H9 (cell line): ENCODE measurements at regions not wholly inside any gene's neighbourhood (a gene's known extent, or its start where the extent isn't known, plus 50 kb on each side); places are given as distances from the start of the nearest gene placed in this dataset.

Experiments used
- DNase-seq: peaks from one replicate; pipeline ENCODE4 v3.0.0-alpha.2; 2017
- H2AFZ ChIP-seq: one replicate; pipeline ENCODE4 v1.6.1; 2013; ENCODE audit warnings: mild to moderate bottlenecking, low read length, control low read depth, moderate library complexity
- H2AK5ac ChIP-seq: 2 replicates; pipeline ENCODE4 v1.6.1; 2013; ENCODE audit warnings: low read length, control low read depth, mixed read lengths; ENCODE audit not compliant: insufficient read length
- H2BK120ac ChIP-seq: one replicate; pipeline ENCODE4 v1.6.1; 2013; ENCODE audit warnings: low read depth, mild to moderate bottlenecking, low read length, control low read depth, inconsistent platforms; ENCODE audit not compliant: poor library complexity, severe bottlenecking
- H2BK12ac ChIP-seq: 2 replicates; pipeline ENCODE4 v1.6.1; 2013; ENCODE audit warnings: low read length, control low read depth, mixed read lengths, low read depth; ENCODE audit not compliant: insufficient read length
- H2BK15ac ChIP-seq: 2 replicates; pipeline ENCODE4 v1.6.1; 2013; ENCODE audit warnings: low read depth, low read length, control low read depth
- H2BK20ac ChIP-seq: one replicate; pipeline ENCODE4 v1.6.1; 2013; ENCODE audit warnings: low read depth, mild to moderate bottlenecking, low read length, control low read depth, inconsistent platforms; ENCODE audit not compliant: poor library complexity, severe bottlenecking
- H2BK5ac ChIP-seq: 2 replicates; pipeline ENCODE4 v1.6.1; 2013; ENCODE audit warnings: low read length, control low read depth, mixed read lengths; ENCODE audit not compliant: insufficient read length
- H3K14ac ChIP-seq: 2 replicates; pipeline ENCODE4 v1.6.1; 2013; ENCODE audit warnings: low read length, control low read depth; ENCODE audit not compliant: insufficient read depth
- H3K18ac ChIP-seq: 2 replicates; pipeline ENCODE4 v1.6.1; 2013; ENCODE audit warnings: low read depth, mild to moderate bottlenecking, mixed read lengths, low read length, control low read depth; ENCODE audit not compliant: insufficient read length
- H3K23ac ChIP-seq: 2 replicates; pipeline ENCODE4 v1.6.1; 2013; ENCODE audit warnings: low read length, control low read depth, mixed read lengths, low read depth; ENCODE audit not compliant: insufficient read length
- H3K23me2 ChIP-seq: 2 replicates; pipeline ENCODE4 v1.6.1; 2013; ENCODE audit warnings: low read depth, mild to moderate bottlenecking, mixed read lengths, low read length, control low read depth; ENCODE audit not compliant: insufficient read length, poor library complexity, severe bottlenecking
- H3K27ac ChIP-seq: 2 replicates; pipeline ENCODE4 v1.5.1; 2013; ENCODE audit warnings: low read length, control low read depth, mixed read lengths, low read depth; ENCODE audit not compliant: insufficient read length
- H3K27me3 ChIP-seq: 2 replicates; pipeline ENCODE4 v1.6.1; 2013; ENCODE audit warnings: low read length, control low read depth, inconsistent platforms; ENCODE audit not compliant: insufficient read depth
- H3K4ac ChIP-seq: 2 replicates; pipeline ENCODE4 v1.6.1; 2013; ENCODE audit warnings: low read depth, mild to moderate bottlenecking, control low read depth, inconsistent platforms, low read length, moderate library complexity
- H3K4me1 ChIP-seq: 2 replicates; pipeline ENCODE4 v1.6.1; 2013; ENCODE audit warnings: low read length, control low read depth, inconsistent platforms; ENCODE audit not compliant: insufficient read depth
- H3K4me2 ChIP-seq: 2 replicates; pipeline ENCODE4 v1.6.1; 2013; ENCODE audit warnings: low read length, control low read depth, mixed read lengths; ENCODE audit not compliant: insufficient read length, insufficient read depth
- H3K56ac ChIP-seq: 2 replicates; pipeline ENCODE4 v1.6.1; 2013; ENCODE audit warnings: low read depth, mild to moderate bottlenecking, mixed read lengths, low read length, control low read depth; ENCODE audit not compliant: insufficient read length
- H3K79me1 ChIP-seq: 2 replicates; pipeline ENCODE4 v1.6.1; 2013; ENCODE audit warnings: low read depth, mild to moderate bottlenecking, moderate library complexity, low read length, control low read depth, inconsistent platforms; ENCODE audit not compliant: insufficient read depth, poor library complexity, severe bottlenecking
- H3K79me2 ChIP-seq: 2 replicates; pipeline ENCODE4 v1.6.1; 2013; ENCODE audit warnings: low read length, control low read depth, inconsistent platforms; ENCODE audit not compliant: insufficient read depth
- H3K9ac ChIP-seq: 2 replicates; pipeline ENCODE4 v1.6.1; 2013; ENCODE audit warnings: low read length, control low read depth, mixed read lengths; ENCODE audit not compliant: insufficient read length; ENCODE audit errors: extremely low read depth
- H3K9me3 ChIP-seq: one replicate; pipeline ENCODE4 v1.6.1; 2013; ENCODE audit warnings: low read depth, low read length, inconsistent platforms; ENCODE audit not compliant: control insufficient read depth
- H3T11ph ChIP-seq: one replicate; pipeline ENCODE4 v1.6.1; 2013; ENCODE audit warnings: mild to moderate bottlenecking, low read length, control low read depth, inconsistent platforms
- H4K20me1 ChIP-seq: one replicate; pipeline ENCODE4 v1.6.1; 2013; ENCODE audit not compliant: control insufficient read depth, insufficient read length, insufficient read depth
- H4K5ac ChIP-seq: 2 replicates; pipeline ENCODE4 v1.6.1; 2013; ENCODE audit warnings: low read depth, mild to moderate bottlenecking, mixed read lengths, low read length, control low read depth; ENCODE audit not compliant: insufficient read length
- H4K8ac ChIP-seq: replicated peaks from 2 replicates; pipeline ENCODE4 v1.6.1; 2013; ENCODE audit warnings: low read length, control low read depth, mixed read lengths, low read depth; ENCODE audit not compliant: insufficient read length
- H4K91ac ChIP-seq: 2 replicates; pipeline ENCODE4 v1.6.1; 2013; ENCODE audit warnings: low read depth, mild to moderate bottlenecking, moderate library complexity, mixed read lengths, low read length, control low read depth; ENCODE audit not compliant: insufficient read length
- H3K27ac Mint-ChIP-seq, 3 experiments: 2 replicates in 2 of 3; 3 replicates in 1 of 3; pipeline ENCODE4 v1.8.0; 2020 to 2021; ENCODE audit warnings: mixed read lengths in 3 of 3, mild to moderate bottlenecking in 1 of 3, moderate library complexity in 1 of 3
- H3K27me3 Mint-ChIP-seq: 2 replicates; pipeline ENCODE4 v1.8.0; 2021; ENCODE audit warnings: low read depth, mild to moderate bottlenecking, moderate library complexity, mixed read lengths
- H3K36me3 Mint-ChIP-seq, 3 experiments: 2 replicates in 2 of 3; 3 replicates in 1 of 3; pipeline ENCODE4 v1.8.0; 2020 to 2021; ENCODE audit warnings: low read depth in 3 of 3, mixed read lengths in 3 of 3; ENCODE audit not compliant: insufficient read depth in 1 of 3
- H3K4me1 Mint-ChIP-seq, 2 experiments: 2 replicates each; pipeline ENCODE4 v1.8.0; 2020; ENCODE audit warnings: mixed read lengths in 2 of 2
- H3K4me3 Mint-ChIP-seq, 2 experiments: 2 replicates in 1 of 2; 3 replicates in 1 of 2; pipeline ENCODE4 v1.8.0; 2020 to 2021; ENCODE audit warnings: mild to moderate bottlenecking in 2 of 2, mixed read lengths in 2 of 2, moderate library complexity in 1 of 2
- H3K9me3 Mint-ChIP-seq, 2 experiments: 2 replicates in 1 of 2; 3 replicates in 1 of 2; pipeline ENCODE4 v1.8.0; 2020; ENCODE audit warnings: mild to moderate bottlenecking in 2 of 2, mixed read lengths in 2 of 2, moderate library complexity in 1 of 2
- WGBS: extraction: QIAGEN DNeasy Blood & Tissue Kit; methylation state at CpG from one replicate; pipeline ENCODE4 v1.1.7; 2013; ENCODE audit warnings: missing lambda C conversion rate, low lambda C conversion rate, mixed read lengths; ENCODE audit not compliant: insufficient read length; ENCODE audit errors: extremely low coverage; 5-methylcytosine and 5-hydroxymethylcytosine counted together
- TF ChIP-seq, protein P1 (sequence below): fragments of 200-600 bp; sonication (generic); conservative IDR thresholded peaks from 3 replicates; pipeline ENCODE4 v1.8.0; 2021; ENCODE audit warnings: antibody characterized with exemption, mild to moderate bottlenecking

DNA sequence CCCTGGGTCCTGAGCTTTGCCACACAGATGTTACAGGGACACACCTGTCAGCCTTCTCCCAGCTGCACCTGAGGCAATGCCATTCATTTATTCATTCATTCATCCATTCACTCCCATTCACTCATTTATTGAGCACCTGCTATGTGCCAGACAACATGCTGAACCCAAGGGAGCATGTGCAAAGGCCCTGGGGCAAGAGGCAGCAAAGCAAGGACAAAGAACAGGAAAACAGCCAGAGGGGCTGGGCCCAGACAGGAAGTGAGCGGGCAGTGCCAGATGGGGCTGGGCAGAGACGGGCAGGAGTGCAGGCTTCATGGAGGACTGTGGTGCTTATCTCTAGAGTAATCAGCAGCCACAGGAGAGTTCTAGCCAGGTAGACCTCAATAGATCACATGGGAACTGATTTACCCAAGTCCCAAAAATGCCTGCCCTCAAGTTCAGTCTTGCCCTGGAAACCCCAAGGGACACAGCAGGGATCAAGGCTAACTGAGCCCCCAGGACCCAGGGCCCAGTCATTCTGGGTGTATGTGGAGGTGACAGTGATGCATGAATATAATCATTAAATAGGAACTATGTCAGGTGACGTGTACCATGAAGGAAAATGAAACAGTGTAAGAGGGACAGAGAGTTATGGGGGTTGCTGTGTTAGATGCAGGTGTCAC, 530.3 kb downstream of the MATN1 start:
- no peak overlapping the region for H3T11ph ChIP-seq
- Mint-ChIP-seq H3K27ac (peak overlapping the region in 1 of 3 experiments; percentile 9; a peak in 1 of 7 replicates), H3K36me3 (no peaks in the 10 kb centered on the region), H3K9me3 (no peaks in the 10 kb centered on the region; a peak in 1 of 5 replicates), H3K27me3 (peaks cover 3% of the 10 kb centered on the region), H3K4me1 (peaks cover 4 to 12% of the 10 kb centered on the region in 2 experiments; a peak in 3 of 4 replicates), H3K4me3 (no peak overlapping the region)
- no peaks in the 10 kb centered on the region for H3K79me1 ChIP-seq
- no peak overlapping the region for H3K4me2 ChIP-seq
- H3K9ac ChIP-seq, result no peak overlapping the region
- DNase-seq, result no peak
- H3K27me3 ChIP-seq, result no peaks in the 10 kb centered on the region
- no peaks in the 10 kb centered on the region for H3K4me1 ChIP-seq
- no peaks in the 10 kb centered on the region for H3K23me2 ChIP-seq
- no peak overlapping the region for H3K4ac ChIP-seq
- H3K9me3 ChIP-seq, result no peaks in the 10 kb centered on the region
- TF ChIP-seq, protein P1, sequence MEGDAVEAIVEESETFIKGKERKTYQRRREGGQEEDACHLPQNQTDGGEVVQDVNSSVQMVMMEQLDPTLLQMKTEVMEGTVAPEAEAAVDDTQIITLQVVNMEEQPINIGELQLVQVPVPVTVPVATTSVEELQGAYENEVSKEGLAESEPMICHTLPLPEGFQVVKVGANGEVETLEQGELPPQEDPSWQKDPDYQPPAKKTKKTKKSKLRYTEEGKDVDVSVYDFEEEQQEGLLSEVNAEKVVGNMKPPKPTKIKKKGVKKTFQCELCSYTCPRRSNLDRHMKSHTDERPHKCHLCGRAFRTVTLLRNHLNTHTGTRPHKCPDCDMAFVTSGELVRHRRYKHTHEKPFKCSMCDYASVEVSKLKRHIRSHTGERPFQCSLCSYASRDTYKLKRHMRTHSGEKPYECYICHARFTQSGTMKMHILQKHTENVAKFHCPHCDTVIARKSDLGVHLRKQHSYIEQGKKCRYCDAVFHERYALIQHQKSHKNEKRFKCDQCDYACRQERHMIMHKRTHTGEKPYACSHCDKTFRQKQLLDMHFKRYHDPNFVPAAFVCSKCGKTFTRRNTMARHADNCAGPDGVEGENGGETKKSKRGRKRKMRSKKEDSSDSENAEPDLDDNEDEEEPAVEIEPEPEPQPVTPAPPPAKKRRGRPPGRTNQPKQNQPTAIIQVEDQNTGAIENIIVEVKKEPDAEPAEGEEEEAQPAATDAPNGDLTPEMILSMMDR, result no peak
- no peak overlapping the region for H3K18ac ChIP-seq
- H2BK15ac ChIP-seq, result no peak overlapping the region
- no CpG with 5 or more reads among the region's 3 CpGs for WGBS
- H4K20me1 ChIP-seq, result no peaks in the 10 kb centered on the region
- no peak overlapping the region for H3K27ac ChIP-seq
- H3K79me2 ChIP-seq, result no peaks in the 10 kb centered on the region
- no peak overlapping the region for H2BK5ac ChIP-seq
- H2AK5ac ChIP-seq, result no peak overlapping the region
- H4K8ac ChIP-seq, result no peak overlapping the region
- no peak overlapping the region for H4K91ac ChIP-seq
- H2BK120ac ChIP-seq, result no peak overlapping the region
- no peak overlapping the region for H2AFZ ChIP-seq
- no peak overlapping the region for H3K56ac ChIP-seq
- H2BK12ac ChIP-seq, result no peak overlapping the region
- no peak overlapping the region for H3K14ac ChIP-seq
- no peak overlapping the region for H4K5ac ChIP-seq
- no peak overlapping the region for H2BK20ac ChIP-seq
- no peak overlapping the region for H3K23ac ChIP-seq
